ENCODE measurements at regions not wholly inside any gene's neighbourhood (a gene's known extent, or its start where the extent isn't known, plus 50 kb on each side); places are given as distances from the start of the nearest gene placed in this dataset.

DNA sequence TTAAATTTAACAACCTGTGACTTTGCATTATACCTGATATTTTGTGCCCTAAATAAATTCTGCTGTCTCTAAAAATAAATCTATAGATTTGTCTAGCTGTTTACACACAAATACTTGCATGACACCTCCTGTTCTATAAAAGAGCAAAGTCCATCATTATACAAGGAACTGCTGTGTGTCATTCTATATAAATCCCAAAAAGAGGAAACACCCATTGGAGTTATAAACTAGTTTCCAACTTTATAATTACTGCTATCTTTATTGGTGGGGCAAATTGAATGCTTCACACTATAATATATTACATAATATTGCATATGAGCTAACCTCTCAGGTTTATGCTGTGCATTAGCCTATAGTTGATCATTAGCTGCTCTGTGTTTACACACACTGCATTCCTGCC, 504.4 kb downstream of the SATB2 start:
- no peak for TF ChIP-seq EZH2phosphoT487 (IDR thresholded peaks at IDR 0.05; ENCODE audit: insufficient read depth, low read depth)
- no peak for TF ChIP-seq EZH2 (IDR thresholded peaks at IDR 0.05; ENCODE audit: insufficient read depth, poor library complexity, severe bottlenecking)
